NCI-H526 (cell line): ENCODE measurements at regions not wholly inside any gene's neighbourhood (a gene's known extent, or its start where the extent isn't known, plus 50 kb on each side); places are given as distances from the start of the nearest gene placed in this dataset.
A peak's percentile ranks its signal among the peaks of the same experiment; 100 is the strongest.
"Not testable (repeated sequence)": the region's sequence is repeated elsewhere in the genome, so short reads cannot be mapped to it uniquely, and the experiment has no call there.

Experiments
- DNase-seq, 2 experiments: peaks; one replicate each; lab custom pipeline; 2025; lab: John Stamatoyannopoulos, UW

- DNase-seq: no peak
Observed at GRCh38 chr6:11961923-11962322, 50.2 kb upstream of the HIVEP1 start.

- no peak for DNase-seq
Observed at GRCh38 chr6:11960909-11961779, 51.0 kb upstream of the HIVEP1 start.

GRCh38 chr6:11956781-11957180, 55.3 kb upstream of the HIVEP1 start:
- DNase-seq: no peak

- no peak for DNase-seq
Observed at GRCh38 chr6:11953641-11954040, 58.5 kb upstream of the HIVEP1 start.

- no peak for DNase-seq
Observed at GRCh38 chr6:11952316-11952715, 59.8 kb upstream of the HIVEP1 start.

- DNase-seq: no peak
Observed at GRCh38 chr6:11951868-11952267, 60.2 kb upstream of the HIVEP1 start.

GRCh38 chr6:11950109-11950508, 62.0 kb upstream of the HIVEP1 start:
- DNase-seq: no peak

- DNase-seq: no peak
Observed at GRCh38 chr6:11947575-11947974, 64.5 kb upstream of the HIVEP1 start.

- no peak for DNase-seq
Observed at GRCh38 chr6:11947063-11947462, 65.0 kb upstream of the HIVEP1 start.

GRCh38 chr6:11944111-11944510, 68.0 kb upstream of the HIVEP1 start:
- no peak for DNase-seq

GRCh38 chr6:11943060-11943459, 69.1 kb upstream of the HIVEP1 start:
- no peak for DNase-seq

GRCh38 chr6:11942185-11942864, 69.8 kb upstream of the HIVEP1 start:
- DNase-seq: no peak

- not testable (repeated sequence) for DNase-seq
Observed at GRCh38 chr6:11940532-11941166, 71.5 kb upstream of the HIVEP1 start.

GRCh38 chr6:11938285-11938890, 73.7 kb upstream of the HIVEP1 start:
- peak in 1 of 2 experiments; percentile 28 for DNase-seq

GRCh38 chr6:11934638-11935037, 77.5 kb upstream of the HIVEP1 start:
- DNase-seq: no peak

- not testable (repeated sequence) for DNase-seq
Observed at GRCh38 chr6:11932892-11933291, 79.2 kb upstream of the HIVEP1 start.

- no peak for DNase-seq
Observed at GRCh38 chr6:11931296-11932035, 80.6 kb upstream of the HIVEP1 start.

- not testable (repeated sequence) for DNase-seq
Observed at GRCh38 chr6:11930834-11931233, 81.3 kb upstream of the HIVEP1 start.

GRCh38 chr6:11930240-11930639, 81.9 kb upstream of the HIVEP1 start:
- no peak for DNase-seq

- DNase-seq: no peak
Observed at GRCh38 chr6:11929241-11929835, 82.8 kb upstream of the HIVEP1 start.
